CD4-positive, alpha-beta T cell (primary cell): ENCODE measurements at regions not wholly inside any gene's neighbourhood (a gene's known extent, or its start where the extent isn't known, plus 50 kb on each side); places are given as distances from the start of the nearest gene placed in this dataset.

ENCODE experiments used
- ATAC-seq: fragments of 200-7000 bp; cut with Tn5 transposase; one replicate; pipeline ENCODE4 v1.10.0; 2022; ENCODE audit warnings: mild to moderate bottlenecking; ENCODE audit not compliant: poor library complexity
- CTCF ChIA-PET: fragments of 350-600 bp; sonication (Branson Sonifier 250); formaldehyde crosslinking; loops from one replicate; lab custom pipeline; 2021; ENCODE audit warnings: antibody characterized with exemption, inconsistent platforms; lab: Charles Lee
- POLR2A ChIA-PET: fragments of 350-600 bp; sonication (Branson Sonifier 250); formaldehyde crosslinking; loops from one replicate; lab custom pipeline; 2021; ENCODE audit warnings: antibody characterized with exemption, inconsistent platforms; lab: Charles Lee
- DNase-seq, 14 experiments: peaks; one replicate each; pipeline ENCODE4 v3.0.0-alpha.2; 2013 to 2020; ENCODE audit warnings: mixed read lengths in 2 of 14
- H3K27ac ChIP-seq, 2 donors: one replicate each; pipeline versions ENCODE4 v1.5.1 to v1.7.0; 2013; ENCODE audit warnings: low read length in 2 of 2, low read depth in 1 of 2, mild to moderate bottlenecking in 1 of 2
- H3K27me3 ChIP-seq, 2 experiments: 1 replicate in 1 of 2; 2 replicates in 1 of 2; pipeline versions ENCODE4 v1.6.1 to v1.7.0; 2013; ENCODE audit warnings: low read length in 2 of 2, control low read depth in 1 of 2, mild to moderate bottlenecking in 1 of 2, moderate library complexity in 1 of 2; ENCODE audit not compliant: insufficient read depth in 2 of 2, control insufficient read depth in 1 of 2
- H3K36me3 ChIP-seq: one replicate; pipeline ENCODE4 v1.6.1; 2013; ENCODE audit warnings: low read length, control low read depth; ENCODE audit not compliant: insufficient read depth
- H3K4me1 ChIP-seq: one replicate; pipeline ENCODE4 v1.6.1; 2013; ENCODE audit warnings: low read length, control low read depth; ENCODE audit not compliant: insufficient read depth
- H3K4me3 ChIP-seq: one replicate; pipeline ENCODE4 v1.5.1; 2013; ENCODE audit warnings: mild to moderate bottlenecking, low read length, moderate library complexity
- H3K9me3 ChIP-seq, 2 experiments: 1 replicate in 1 of 2; 2 replicates in 1 of 2; pipeline versions ENCODE4 v1.6.1 to v1.7.0; 2013; ENCODE audit warnings: low read length in 2 of 2, mild to moderate bottlenecking in 2 of 2, control low read depth in 1 of 2, moderate library complexity in 1 of 2; ENCODE audit not compliant: control insufficient read depth in 1 of 2, insufficient read depth in 1 of 2
- H3K27ac Mint-ChIP-seq: one replicate; pipeline ENCODE4 v1.8.0; 2020; ENCODE audit warnings: mixed read lengths
- H3K27me3 Mint-ChIP-seq: one replicate; pipeline ENCODE4 v1.8.0; 2021; ENCODE audit warnings: mixed read lengths
- H3K36me3 Mint-ChIP-seq: one replicate; pipeline ENCODE4 v1.8.0; 2021; ENCODE audit warnings: low read depth, mixed read lengths
- H3K4me1 Mint-ChIP-seq: one replicate; pipeline ENCODE4 v1.8.0; 2021; ENCODE audit warnings: low read depth, mixed read lengths
- H3K4me3 Mint-ChIP-seq: one replicate; pipeline ENCODE4 v1.8.0; 2020; ENCODE audit warnings: mild to moderate bottlenecking, mixed read lengths
- H3K9me3 Mint-ChIP-seq: one replicate; pipeline ENCODE4 v1.8.0; 2020; ENCODE audit warnings: mixed read lengths
- intact Hi-C, 2 experiments: fragments of 100-400 bp; cut with DNase I in 1 of 2; cut with micrococcal nuclease in 1 of 2; formaldehyde crosslinking; loops; one replicate each; pipeline versions ENCODE4 v1.15.1 to v1.9.0; 2023 to 2025; cut with DNase I, micrococcal nuclease
- TF ChIP-seq, protein P1 (sequence below): fragments of 200-600 bp; IDR thresholded peaks from one replicate; pipeline ENCODE4 v1.8.0; 2022; ENCODE audit warnings: antibody characterized with exemption, mild to moderate bottlenecking

DNA sequence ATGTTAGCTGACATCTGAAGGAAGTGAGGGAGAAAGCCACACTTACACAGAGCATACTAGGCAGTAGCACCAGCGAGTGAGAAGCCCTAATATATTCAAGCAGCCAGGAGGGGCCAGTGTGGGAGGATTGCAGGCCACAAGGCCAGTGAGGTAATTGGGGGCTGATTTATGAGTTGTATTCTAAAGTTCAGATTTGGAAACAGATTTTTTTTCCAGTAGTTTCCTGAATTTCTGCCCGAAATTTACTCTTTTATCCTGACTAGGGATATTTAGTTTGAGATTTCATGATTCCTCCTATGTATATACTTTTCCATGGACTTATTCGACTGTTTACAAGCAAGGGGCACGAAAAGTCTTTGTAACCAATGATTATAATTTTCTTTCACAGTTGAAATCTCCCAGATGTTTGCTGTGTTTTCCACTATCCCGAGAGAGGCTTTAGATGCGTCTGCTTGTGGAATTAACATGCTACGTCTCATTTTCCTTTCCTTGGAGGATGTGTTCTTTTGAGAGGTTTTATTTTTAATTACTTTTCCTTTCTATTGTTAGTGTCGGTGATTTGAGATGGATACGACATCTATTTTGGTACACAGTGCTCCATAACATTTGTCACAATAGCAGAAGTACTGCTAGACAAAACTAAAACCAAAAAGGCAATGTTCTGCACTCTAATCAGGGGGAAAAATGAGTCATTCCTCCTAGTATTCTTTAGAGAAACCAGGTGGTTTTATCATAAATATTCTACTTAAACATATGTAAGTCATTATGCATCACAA is 356.3 kb upstream of the HSF2 start:
- Histone ChIP-seq H3K9me3 (no peaks in the 10 kb centered on the region), H3K36me3 (no peaks in the 10 kb centered on the region), H3K27ac (no peak overlapping the region), H3K4me3 (no peak overlapping the region), H3K27me3 (no peaks in the 10 kb centered on the region), H3K4me1 (no peaks in the 10 kb centered on the region)
- no peaks in the 10 kb centered on the region for H3K4me1 Mint-ChIP-seq
- H3K4me3 Mint-ChIP-seq: no peak overlapping the region
- DNase-seq: no peak
- H3K27me3 Mint-ChIP-seq: peaks cover 24% of the 10 kb centered on the region
- intact Hi-C loops: no loop called here
- TF ChIP-seq, protein P1, sequence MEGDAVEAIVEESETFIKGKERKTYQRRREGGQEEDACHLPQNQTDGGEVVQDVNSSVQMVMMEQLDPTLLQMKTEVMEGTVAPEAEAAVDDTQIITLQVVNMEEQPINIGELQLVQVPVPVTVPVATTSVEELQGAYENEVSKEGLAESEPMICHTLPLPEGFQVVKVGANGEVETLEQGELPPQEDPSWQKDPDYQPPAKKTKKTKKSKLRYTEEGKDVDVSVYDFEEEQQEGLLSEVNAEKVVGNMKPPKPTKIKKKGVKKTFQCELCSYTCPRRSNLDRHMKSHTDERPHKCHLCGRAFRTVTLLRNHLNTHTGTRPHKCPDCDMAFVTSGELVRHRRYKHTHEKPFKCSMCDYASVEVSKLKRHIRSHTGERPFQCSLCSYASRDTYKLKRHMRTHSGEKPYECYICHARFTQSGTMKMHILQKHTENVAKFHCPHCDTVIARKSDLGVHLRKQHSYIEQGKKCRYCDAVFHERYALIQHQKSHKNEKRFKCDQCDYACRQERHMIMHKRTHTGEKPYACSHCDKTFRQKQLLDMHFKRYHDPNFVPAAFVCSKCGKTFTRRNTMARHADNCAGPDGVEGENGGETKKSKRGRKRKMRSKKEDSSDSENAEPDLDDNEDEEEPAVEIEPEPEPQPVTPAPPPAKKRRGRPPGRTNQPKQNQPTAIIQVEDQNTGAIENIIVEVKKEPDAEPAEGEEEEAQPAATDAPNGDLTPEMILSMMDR: no peak
- no peak for ATAC-seq
- no peak overlapping the region for H3K27ac Mint-ChIP-seq
- H3K36me3 Mint-ChIP-seq: no peaks in the 10 kb centered on the region
- ChIA-PET CTCF (no interaction called here), POLR2A (interaction anchor here (0.6 kb wide), 1 partner anchor 52 kb away, joined by 4 read pairs; no protein-coding TSS in a partner anchor)
- H3K9me3 Mint-ChIP-seq: no peaks in the 10 kb centered on the region

DNA sequence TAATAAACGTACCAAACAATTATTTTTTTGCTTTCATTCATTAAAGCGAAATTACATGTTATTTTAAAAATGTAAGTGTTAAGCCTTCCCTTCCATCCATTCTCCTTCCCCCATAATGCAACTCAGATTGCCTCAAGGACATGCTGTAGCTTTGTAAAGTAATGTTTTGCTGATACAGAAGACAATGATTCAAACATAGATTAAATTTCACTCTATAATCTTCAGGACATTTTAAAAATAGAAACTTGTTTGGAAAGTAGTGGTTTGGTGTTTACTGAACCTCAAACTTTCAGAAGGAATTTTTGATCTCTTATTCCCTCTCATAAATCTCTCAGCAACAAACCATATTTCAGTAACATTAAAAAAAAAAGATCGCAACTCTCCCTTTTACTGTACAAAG is 350.9 kb upstream of the HSF2 start:
- TF ChIP-seq, protein P1: no peak
- no peak overlapping the region for H3K27ac Mint-ChIP-seq
- H3K4me3 Mint-ChIP-seq: no peak overlapping the region
- ATAC-seq: no peak
- no peaks in the 10 kb centered on the region for H3K9me3 ChIP-seq
- no peak for DNase-seq
- no peaks in the 10 kb centered on the region for H3K27me3 ChIP-seq
- no peaks in the 10 kb centered on the region for H3K4me1 Mint-ChIP-seq
- H3K36me3 Mint-ChIP-seq: no peaks in the 10 kb centered on the region
- no peaks in the 10 kb centered on the region for H3K4me1 ChIP-seq
- intact Hi-C loops: no loop called here
- H3K27ac ChIP-seq: no peak overlapping the region
- CTCF ChIA-PET: no interaction called here
- no peaks in the 10 kb centered on the region for H3K9me3 Mint-ChIP-seq
- peaks cover 7% of the 10 kb centered on the region for H3K27me3 Mint-ChIP-seq
- POLR2A ChIA-PET: no interaction called here
- no peaks in the 10 kb centered on the region for H3K36me3 ChIP-seq
- no peak overlapping the region for H3K4me3 ChIP-seq

DNA sequence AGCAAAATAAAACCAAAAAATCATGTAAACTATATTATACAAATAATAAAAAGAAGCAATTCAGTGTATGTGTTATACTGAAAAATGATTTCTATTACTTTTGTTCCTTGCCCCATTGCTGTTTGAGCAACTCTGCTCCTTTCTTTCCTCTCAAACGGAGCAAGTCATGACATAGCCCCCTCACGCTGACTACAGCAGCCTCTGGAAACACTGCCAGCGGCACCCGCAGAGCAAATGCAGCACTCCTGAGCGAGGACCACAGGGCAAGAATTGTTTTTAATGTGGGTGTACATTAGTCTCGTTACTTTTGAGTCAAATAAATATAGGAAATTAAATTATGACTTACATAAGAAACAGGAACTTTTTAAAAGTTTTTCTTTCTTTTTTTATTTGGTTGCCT is 350.1 kb upstream of the HSF2 start:
- no peak for DNase-seq
- Histone ChIP-seq H3K36me3 (no peaks in the 10 kb centered on the region), H3K27me3 (no peaks in the 10 kb centered on the region), H3K4me3 (no peak overlapping the region), H3K27ac (no peak overlapping the region), H3K4me1 (no peaks in the 10 kb centered on the region), H3K9me3 (no peaks in the 10 kb centered on the region)
- ChIA-PET CTCF (no interaction called here), POLR2A (no interaction called here)
- Mint-ChIP-seq H3K9me3 (no peaks in the 10 kb centered on the region), H3K4me3 (no peak overlapping the region), H3K27ac (no peak overlapping the region), H3K36me3 (no peaks in the 10 kb centered on the region), H3K4me1 (no peaks in the 10 kb centered on the region), H3K27me3 (peaks cover 7% of the 10 kb centered on the region)
- TF ChIP-seq, protein P1: no peak
- ATAC-seq: no peak
- intact Hi-C loops: no loop called here
